ENCODE measurements at regions not wholly inside any gene's neighbourhood (a gene's known extent, or its start where the extent isn't known, plus 50 kb on each side); places are given as distances from the start of the nearest gene placed in this dataset.

DNA sequence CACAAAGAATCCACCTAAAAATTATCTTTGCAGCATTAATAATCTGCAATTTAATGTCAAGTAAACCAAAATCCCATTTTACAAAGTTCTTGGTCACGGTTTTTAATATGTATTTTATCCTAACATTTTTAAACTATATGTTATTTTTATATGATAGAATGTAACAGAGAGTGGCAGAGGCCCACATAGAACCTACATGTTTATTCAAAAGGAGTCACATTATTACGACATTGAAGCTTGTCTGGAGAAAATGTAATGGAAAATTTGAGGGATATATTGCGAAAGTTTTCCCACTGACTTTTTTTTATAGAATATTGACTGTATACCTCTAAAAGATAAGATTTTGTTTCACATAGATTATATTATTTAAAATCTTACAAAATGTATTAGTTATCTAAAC lies 89.7 kb upstream of the COL3A1 start:
- TF ChIP-seq, protein P1, sequence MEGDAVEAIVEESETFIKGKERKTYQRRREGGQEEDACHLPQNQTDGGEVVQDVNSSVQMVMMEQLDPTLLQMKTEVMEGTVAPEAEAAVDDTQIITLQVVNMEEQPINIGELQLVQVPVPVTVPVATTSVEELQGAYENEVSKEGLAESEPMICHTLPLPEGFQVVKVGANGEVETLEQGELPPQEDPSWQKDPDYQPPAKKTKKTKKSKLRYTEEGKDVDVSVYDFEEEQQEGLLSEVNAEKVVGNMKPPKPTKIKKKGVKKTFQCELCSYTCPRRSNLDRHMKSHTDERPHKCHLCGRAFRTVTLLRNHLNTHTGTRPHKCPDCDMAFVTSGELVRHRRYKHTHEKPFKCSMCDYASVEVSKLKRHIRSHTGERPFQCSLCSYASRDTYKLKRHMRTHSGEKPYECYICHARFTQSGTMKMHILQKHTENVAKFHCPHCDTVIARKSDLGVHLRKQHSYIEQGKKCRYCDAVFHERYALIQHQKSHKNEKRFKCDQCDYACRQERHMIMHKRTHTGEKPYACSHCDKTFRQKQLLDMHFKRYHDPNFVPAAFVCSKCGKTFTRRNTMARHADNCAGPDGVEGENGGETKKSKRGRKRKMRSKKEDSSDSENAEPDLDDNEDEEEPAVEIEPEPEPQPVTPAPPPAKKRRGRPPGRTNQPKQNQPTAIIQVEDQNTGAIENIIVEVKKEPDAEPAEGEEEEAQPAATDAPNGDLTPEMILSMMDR (IDR thresholded peaks at IDR 0.05), result no peak
- TF ChIP-seq EP300 (IDR thresholded peaks at IDR 0.05) (no peak), POLR2AphosphoS5 (IDR thresholded peaks at IDR 0.05) (no peak), POLR2A (IDR thresholded peaks at IDR 0.05) (no peak)

Measured in upper lobe of left lung (tissue), 4 donors.